ENCODE measurements at regions not wholly inside any gene's neighbourhood (a gene's known extent, or its start where the extent isn't known, plus 50 kb on each side); places are given as distances from the start of the nearest gene placed in this dataset.

DNA sequence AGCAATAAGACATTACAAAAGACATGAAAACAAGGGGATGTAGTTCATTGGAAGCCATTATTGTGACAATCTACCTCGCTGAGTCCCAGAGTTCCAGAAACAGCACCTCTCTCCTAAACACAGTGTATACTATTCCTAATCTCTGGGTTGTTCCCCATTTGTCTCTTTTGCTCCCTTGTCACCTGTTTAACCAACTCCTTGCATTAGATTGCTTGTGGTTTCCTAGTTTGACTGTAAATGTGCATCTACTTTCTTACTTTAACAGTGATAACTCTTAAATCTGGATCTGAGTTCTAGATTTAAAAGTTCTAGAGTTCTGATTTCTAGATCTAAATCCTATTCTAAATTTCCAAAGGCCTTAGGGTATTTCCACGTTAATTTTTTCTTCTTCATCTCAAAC, 71.6 kb upstream of the TET2 start:
- intact Hi-C loops (cut with micrococcal nuclease), result no loop called here
- POLR2A ChIA-PET, result no interaction called here
- no TSS peak for BruUV-seq (replicated peaks)

DNA sequence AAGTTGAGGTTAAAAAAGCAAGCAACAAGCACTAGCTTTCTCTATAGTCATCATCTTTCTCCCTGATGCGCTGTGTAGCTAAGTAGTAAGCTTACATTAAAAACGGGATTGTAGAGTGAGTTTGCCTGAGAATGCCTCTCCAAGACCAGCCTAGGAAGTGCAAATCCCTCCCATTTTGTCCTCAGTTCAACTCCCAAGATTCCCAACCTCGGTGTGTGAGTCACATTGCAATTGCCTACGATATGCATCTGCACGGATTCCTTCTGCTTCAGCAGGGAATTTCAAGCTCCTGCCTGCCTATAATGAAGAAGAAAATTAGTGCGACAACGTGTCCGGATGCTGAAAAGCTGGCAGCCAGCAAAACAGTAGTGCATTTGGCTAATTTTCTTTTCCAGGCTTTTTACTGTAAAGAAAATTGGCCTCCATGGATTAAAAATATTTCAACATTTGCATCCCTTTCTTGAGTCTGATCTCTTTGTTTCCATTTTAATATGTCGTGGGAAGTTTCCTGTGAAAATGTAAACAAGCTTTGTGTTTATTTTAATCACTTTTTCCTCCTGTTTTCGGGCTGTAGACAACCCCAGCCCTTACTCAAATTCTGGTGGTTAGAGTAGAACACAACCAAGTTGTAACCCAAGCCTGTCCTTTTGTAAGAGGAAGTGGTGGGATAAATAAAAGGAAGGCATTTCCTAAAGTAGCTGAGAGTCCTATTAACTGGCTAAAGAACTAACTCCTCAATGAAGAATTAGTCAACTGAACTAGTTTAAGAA, 58.4 kb upstream of the TET2 start:
- H2AFZ ChIP-seq (ENCODE audit: low read depth, low read length), result no peak overlapping the region
- H3K27me3 ChIP-seq (ENCODE audit: control insufficient read depth in 2 of 2, insufficient read depth in 2 of 2, low read length in 2 of 2), result no peaks in the 10 kb centered on the region
- H3K4me3 ChIP-seq (replicated peaks in 1 of 3; ENCODE audit: insufficient read depth in 1 of 3, low read depth in 1 of 3, low read length in 3 of 3), result no peak overlapping the region
- peak; percentile 74 for DNase-seq (ENCODE audit: low read depth, low spot score)
- dilution Hi-C loops (cut with MboI; ENCODE audit: extremely low pct_ligation_motif_present, low sequenced_read_pairs) (no loop called here), intact Hi-C loops (cut with micrococcal nuclease) (no loop called here)
- no peaks in the 10 kb centered on the region for H3K36me3 ChIP-seq (ENCODE audit: control insufficient read depth in 2 of 2, extremely low read depth in 1 of 2, insufficient read depth in 2 of 2, low read length in 2 of 2)
- CTCF ChIA-PET, result no interaction called here
- H3K9ac ChIP-seq (replicated peaks; ENCODE audit: extremely low read depth, insufficient read depth, low read length), result no peak overlapping the region
- no peaks in the 10 kb centered on the region for H3K79me2 ChIP-seq (ENCODE audit: control insufficient read depth, insufficient read depth, low read length)
- H3K4me2 ChIP-seq (ENCODE audit: insufficient read depth, low read length), result no peak overlapping the region
- FAIRE-seq, result no peak
- TF ChIP-seq, protein P1, sequence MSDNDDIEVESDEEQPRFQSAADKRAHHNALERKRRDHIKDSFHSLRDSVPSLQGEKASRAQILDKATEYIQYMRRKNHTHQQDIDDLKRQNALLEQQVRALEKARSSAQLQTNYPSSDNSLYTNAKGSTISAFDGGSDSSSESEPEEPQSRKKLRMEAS (IDR thresholded peaks at IDR 0.05; ENCODE audit: insufficient read depth, insufficient read length), result no peak
- TF ChIP-seq EZH2 (IDR thresholded peaks at IDR 0.05; ENCODE audit: borderline replicate concordance, low read depth, low read length, severe bottlenecking), result no peak
- no peak for TF ChIP-seq JUN (IDR thresholded peaks at IDR 0.05; ENCODE audit: borderline replicate concordance, insufficient read depth, insufficient read length, low read depth)
- TF ChIP-seq FOS (IDR thresholded peaks at IDR 0.05; ENCODE audit: borderline replicate concordance, insufficient read depth, low read length), result peak; percentile 54
- peak; percentile 72 for TF ChIP-seq GATA2 (IDR thresholded peaks at IDR 0.05; ENCODE audit: insufficient read depth, insufficient read length, low read depth, low read length)
- no peak for TF ChIP-seq POLR2AphosphoS5 (IDR thresholded peaks at IDR 0.05; ENCODE audit: insufficient read depth, low read depth, low read length)
- H3K27ac ChIP-seq (ENCODE audit: insufficient read depth, low read depth, low read length), result no peak overlapping the region
- H3K4me1 ChIP-seq (ENCODE audit: control insufficient read depth, extremely low read depth, insufficient read depth, low read length), result no peaks in the 10 kb centered on the region
- POLR2A ChIA-PET, result no interaction called here
- BruUV-seq (replicated peaks), result no TSS peak
- no peaks in the 10 kb centered on the region for H3K9me3 ChIP-seq (replicated peaks; ENCODE audit: control insufficient read depth, insufficient read depth, low read length)
- no peaks in the 10 kb centered on the region for H4K20me1 ChIP-seq (replicated peaks; ENCODE audit: control insufficient read depth, extremely low read depth, insufficient read depth, low read length)
- no peaks in the 10 kb centered on the region for H3K9me1 ChIP-seq (replicated peaks; ENCODE audit: control insufficient read depth, extremely low read depth, insufficient read depth, low read length)

More for the DNA sequence above, 71.6 kb upstream of the TET2 start:
- Histone ChIP-seq H3K4me1 (ENCODE audit: control insufficient read depth, extremely low read depth, insufficient read depth, low read length) (no peaks in the 10 kb centered on the region), H3K36me3 (ENCODE audit: control insufficient read depth in 2 of 2, extremely low read depth in 1 of 2, insufficient read depth in 2 of 2, low read length in 2 of 2) (no peaks in the 10 kb centered on the region), H3K27me3 (ENCODE audit: control insufficient read depth in 2 of 2, insufficient read depth in 2 of 2, low read length in 2 of 2) (no peaks in the 10 kb centered on the region), H3K4me2 (ENCODE audit: insufficient read depth, low read length) (no peak overlapping the region), H3K27ac (ENCODE audit: insufficient read depth, low read depth, low read length) (no peak overlapping the region), H3K79me2 (ENCODE audit: control insufficient read depth, insufficient read depth, low read length) (no peaks in the 10 kb centered on the region), H3K9me3 (replicated peaks; ENCODE audit: control insufficient read depth, insufficient read depth, low read length) (no peaks in the 10 kb centered on the region), H2AFZ (ENCODE audit: low read depth, low read length) (no peak overlapping the region), H3K4me3 (replicated peaks in 1 of 3; ENCODE audit: insufficient read depth in 1 of 3, low read depth in 1 of 3, low read length in 3 of 3) (no peak overlapping the region), H3K9ac (replicated peaks; ENCODE audit: extremely low read depth, insufficient read depth, low read length) (no peak overlapping the region), H4K20me1 (replicated peaks; ENCODE audit: control insufficient read depth, extremely low read depth, insufficient read depth, low read length) (no peaks in the 10 kb centered on the region), H3K9me1 (replicated peaks; ENCODE audit: control insufficient read depth, extremely low read depth, insufficient read depth, low read length) (no peaks in the 10 kb centered on the region)
- CTCF ChIA-PET, result no interaction called here
- dilution Hi-C loops (cut with MboI; ENCODE audit: extremely low pct_ligation_motif_present, low sequenced_read_pairs), result no loop called here
- no peak for FAIRE-seq
- TF ChIP-seq POLR2AphosphoS5 (IDR thresholded peaks at IDR 0.05; ENCODE audit: insufficient read depth, low read depth, low read length) (no peak), MYC (IDR thresholded peaks at IDR 0.05; ENCODE audit: low read depth, low read length) (no peak), FOS (IDR thresholded peaks at IDR 0.05; ENCODE audit: borderline replicate concordance, insufficient read depth, low read length) (no peak), GATA2 (IDR thresholded peaks at IDR 0.05; ENCODE audit: insufficient read depth, insufficient read length, low read depth, low read length) (no peak)
- TF ChIP-seq, protein P2, sequence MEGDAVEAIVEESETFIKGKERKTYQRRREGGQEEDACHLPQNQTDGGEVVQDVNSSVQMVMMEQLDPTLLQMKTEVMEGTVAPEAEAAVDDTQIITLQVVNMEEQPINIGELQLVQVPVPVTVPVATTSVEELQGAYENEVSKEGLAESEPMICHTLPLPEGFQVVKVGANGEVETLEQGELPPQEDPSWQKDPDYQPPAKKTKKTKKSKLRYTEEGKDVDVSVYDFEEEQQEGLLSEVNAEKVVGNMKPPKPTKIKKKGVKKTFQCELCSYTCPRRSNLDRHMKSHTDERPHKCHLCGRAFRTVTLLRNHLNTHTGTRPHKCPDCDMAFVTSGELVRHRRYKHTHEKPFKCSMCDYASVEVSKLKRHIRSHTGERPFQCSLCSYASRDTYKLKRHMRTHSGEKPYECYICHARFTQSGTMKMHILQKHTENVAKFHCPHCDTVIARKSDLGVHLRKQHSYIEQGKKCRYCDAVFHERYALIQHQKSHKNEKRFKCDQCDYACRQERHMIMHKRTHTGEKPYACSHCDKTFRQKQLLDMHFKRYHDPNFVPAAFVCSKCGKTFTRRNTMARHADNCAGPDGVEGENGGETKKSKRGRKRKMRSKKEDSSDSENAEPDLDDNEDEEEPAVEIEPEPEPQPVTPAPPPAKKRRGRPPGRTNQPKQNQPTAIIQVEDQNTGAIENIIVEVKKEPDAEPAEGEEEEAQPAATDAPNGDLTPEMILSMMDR (IDR thresholded peaks at IDR 0.05; ENCODE audit: extremely low read depth in 1 of 2, insufficient read depth in 1 of 2, low read depth in 1 of 2, low read length in 2 of 2), result no peak
- DNase-seq (ENCODE audit: low read depth, low spot score), result no peak

Measured in endothelial cell of umbilical vein (primary cell).